Activated CD8-positive, alpha-beta memory T cell treated with anti-CD3 and anti-CD28 coated beads for 24 hours (primary cell): ENCODE measurements at regions not wholly inside any gene's neighbourhood (a gene's known extent, or its start where the extent isn't known, plus 50 kb on each side); places are given as distances from the start of the nearest gene placed in this dataset.

Experiments
- DNase-seq: peaks from one replicate; pipeline ENCODE4 v3.0.0-alpha.2; 2020

DNA sequence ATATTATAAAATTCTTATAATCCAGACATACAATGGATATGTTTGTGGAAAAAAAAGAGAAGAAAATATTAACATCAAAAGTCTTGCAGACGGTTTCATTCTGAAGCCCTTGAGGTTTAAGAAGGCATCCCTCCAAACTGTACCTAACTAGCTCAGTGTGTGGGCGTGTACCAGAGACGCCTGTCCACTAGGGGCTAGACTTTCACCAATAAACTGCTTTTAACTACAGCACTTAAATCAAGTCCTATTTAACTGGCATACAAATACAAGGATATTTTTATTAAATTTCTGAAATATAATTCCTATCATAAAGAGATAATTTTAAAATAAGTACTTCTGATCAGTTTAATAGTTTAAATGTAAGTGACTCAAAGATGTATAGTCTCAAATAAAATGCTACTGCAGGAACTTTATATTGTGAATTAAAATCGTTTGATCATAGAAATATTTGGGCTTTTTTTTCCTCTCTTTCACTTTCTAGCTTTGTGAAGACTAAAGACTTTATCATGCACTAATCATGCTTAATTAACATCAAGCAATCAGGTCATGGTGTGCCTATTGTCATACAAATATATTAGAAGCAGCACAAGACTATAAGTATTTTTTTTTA lies 437.7 kb downstream of the SATB2 start:
- no peak for DNase-seq

DNA sequence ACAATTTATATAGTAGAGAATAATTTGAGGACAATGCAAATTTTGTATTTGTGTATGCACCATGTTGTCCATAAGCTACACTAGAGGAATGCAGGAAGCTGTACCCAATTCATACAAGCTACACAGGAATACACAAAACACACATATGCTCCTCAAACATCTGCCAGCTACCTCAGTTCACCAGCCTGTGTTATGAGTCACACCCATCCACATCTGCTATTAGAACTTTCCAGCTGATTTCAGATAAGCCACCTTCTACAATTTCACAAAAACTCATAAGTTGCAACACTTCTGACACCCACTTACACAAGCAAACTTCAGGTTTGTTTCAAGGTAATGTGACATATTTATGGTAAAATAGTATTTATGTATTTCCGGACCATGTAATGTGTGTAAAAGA lies 438.9 kb downstream of the SATB2 start:
- DNase-seq = no peak

GRCh38 chr2:199015072-199015471 lies 442.7 kb downstream of the SATB2 start:
- DNase-seq = no peak

- no peak for DNase-seq
Measured at GRCh38 chr2:199014226-199014625, 443.5 kb downstream of the SATB2 start.

- DNase-seq = no peak
Measured at GRCh38 chr2:199011908-199012307, 445.8 kb downstream of the SATB2 start.

GRCh38 chr2:198994678-198995077 lies 463.1 kb downstream of the SATB2 start:
- DNase-seq = no peak

DNA sequence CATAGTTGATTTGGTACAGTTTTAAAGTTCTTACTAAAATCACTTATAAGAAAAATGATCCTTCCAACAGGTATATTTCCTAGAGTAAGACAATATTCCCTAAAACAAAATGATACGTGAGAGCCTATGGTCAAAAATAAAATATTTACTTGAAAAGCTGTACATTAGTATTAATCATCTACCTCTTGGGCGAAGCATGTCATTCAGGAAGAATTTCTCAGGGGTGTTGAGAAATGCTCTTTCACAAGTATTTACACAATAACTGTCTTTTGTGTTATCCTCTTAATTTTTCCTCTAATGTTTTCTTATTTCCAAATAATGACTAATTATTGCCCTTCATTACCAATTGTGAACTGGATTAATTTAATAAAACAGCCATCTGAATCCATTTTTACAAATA lies 466.3 kb downstream of the SATB2 start:
- DNase-seq = no peak

DNA sequence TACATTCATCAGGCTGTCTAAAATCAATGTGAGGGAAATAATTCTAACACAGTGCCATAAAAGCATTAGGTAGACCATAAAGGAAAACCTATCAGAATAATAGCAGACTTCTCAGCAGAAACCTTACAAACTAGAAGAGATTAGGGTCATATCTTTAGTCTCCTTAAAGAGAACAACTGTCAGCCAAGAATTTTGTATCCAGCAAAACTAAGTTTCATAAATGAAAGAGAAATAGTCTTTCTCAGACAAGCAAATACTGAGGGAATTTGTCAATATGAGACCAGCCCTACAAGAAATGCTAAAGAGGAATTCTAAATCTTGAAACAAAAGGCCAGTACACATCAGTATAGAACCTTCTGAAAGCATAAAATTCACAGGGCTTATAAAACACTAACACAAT lies 482.0 kb downstream of the SATB2 start:
- DNase-seq = no peak

DNA sequence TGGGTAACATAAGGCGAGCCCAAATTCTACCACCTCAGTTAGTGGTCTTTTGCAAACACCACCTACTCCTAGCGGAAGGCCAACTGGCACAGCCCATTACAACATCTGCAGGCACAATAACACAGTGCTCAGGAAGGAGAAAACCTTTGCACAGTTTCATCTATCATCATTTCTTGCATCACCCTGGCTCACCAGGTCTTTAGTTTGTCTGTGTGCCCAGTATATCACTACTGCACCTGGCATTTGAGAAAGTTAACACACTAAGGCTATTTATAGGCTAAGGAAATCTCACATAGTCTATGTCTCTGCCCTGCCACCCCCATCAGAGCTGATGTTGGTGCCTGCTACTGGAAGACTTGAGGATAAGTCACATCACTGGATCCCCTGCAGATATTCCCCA lies 484.0 kb downstream of the SATB2 start:
- no peak for DNase-seq

DNA sequence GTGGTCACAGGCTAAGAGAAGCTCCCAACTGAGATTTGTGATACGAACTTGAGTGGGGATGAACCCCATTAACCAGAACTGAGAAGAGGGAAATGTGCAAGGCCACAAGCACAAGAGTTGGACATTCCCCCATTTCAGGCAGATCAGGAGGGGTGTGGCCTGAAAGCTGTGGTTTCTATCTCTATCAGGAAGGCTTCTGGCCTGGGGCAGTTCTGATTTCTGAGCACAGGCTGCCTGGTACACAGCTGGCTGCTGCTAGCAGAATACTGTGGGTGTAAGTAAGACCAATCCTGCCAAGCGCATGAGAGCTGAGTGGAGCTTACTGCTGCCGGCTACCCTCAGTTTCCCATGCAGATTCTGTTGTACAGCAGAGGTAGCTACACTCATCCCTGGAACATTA lies 484.6 kb downstream of the SATB2 start:
- no peak for DNase-seq

GRCh38 chr2:198968545-198968944 lies 489.2 kb downstream of the SATB2 start:
- no peak for DNase-seq

DNA sequence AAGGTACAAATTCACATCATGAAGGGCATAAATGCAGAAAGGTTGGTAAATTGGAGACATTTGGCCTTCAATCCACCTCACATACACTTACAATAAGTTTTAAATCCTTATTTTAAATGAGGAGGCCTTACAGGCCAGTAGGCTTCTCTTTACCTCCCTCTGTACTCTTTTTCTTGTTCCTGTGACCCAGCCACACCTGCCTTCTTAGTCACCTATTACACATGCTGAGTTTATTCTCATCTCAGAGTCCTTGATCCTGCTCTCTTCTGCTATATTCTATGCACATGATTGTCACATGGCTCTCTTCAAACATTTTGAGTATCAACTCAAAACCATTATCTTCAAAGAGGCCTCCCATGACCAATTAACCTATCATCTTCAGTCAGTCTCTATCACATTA lies 491.5 kb downstream of the SATB2 start:
- DNase-seq = no peak

DNA sequence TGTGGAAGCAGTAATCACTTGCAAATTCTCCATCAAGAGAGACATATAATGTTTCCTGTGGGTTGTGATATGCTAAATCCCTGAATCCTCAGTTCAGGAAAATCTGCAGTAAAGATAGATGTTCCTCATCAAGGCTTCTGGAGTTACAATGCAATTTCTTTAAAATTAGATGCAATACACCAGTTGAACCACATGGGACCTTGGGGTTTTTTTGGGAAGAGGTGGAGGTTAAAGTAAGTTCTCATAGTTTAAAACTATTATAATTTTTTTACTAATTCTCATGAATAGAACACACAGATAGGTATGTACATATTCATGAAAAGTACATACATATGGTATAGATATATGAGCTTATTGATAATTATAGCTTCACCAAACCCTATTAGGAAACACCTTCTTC lies 496.2 kb downstream of the SATB2 start:
- DNase-seq = no peak

- DNase-seq = no peak
Measured at GRCh38 chr2:198957181-198957580, 500.6 kb downstream of the SATB2 start.

DNA sequence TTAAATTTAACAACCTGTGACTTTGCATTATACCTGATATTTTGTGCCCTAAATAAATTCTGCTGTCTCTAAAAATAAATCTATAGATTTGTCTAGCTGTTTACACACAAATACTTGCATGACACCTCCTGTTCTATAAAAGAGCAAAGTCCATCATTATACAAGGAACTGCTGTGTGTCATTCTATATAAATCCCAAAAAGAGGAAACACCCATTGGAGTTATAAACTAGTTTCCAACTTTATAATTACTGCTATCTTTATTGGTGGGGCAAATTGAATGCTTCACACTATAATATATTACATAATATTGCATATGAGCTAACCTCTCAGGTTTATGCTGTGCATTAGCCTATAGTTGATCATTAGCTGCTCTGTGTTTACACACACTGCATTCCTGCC lies 504.4 kb downstream of the SATB2 start:
- no peak for DNase-seq

GRCh38 chr2:198950803-198951202 lies 506.9 kb downstream of the SATB2 start:
- no peak for DNase-seq

DNA sequence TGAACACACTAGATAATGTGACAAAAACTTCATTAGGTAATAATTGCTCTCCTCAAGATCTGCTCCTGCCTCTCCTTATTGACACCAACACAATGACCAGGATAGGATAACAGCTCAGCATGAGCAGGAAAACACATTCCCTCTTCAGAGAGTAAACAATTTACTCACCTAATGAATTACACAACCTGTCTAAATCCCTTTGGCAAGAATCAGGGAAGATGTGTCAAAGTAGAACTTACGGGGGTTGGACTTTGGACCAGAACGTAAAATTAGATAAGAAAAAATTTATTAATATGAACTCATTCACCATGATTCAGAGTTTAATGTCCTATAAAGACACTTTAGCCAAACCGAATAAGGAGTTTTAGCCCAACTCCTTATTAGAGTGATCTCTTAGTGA lies 512.2 kb downstream of the SATB2 start:
- no peak for DNase-seq

DNA sequence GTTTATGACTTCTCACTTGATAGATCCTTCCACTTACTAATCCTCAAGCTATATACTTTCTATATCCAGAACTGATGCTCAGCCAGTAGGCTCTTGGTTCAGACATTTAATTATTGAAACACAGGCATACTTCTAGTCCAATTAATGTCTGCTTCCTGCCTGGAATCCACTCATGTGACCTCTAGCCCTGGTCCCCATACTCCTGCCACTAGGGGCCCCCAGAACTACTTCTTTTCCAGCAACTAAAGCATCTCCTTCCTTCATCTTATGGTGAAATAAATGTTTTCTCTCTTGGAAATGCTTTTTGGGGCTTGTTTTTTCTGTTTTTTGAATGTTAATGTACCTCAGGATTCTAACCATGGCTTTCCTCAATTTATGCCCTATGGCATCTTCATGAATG lies 527.6 kb downstream of the SATB2 start:
- no peak for DNase-seq

GRCh38 chr2:198928026-198928425 lies 529.7 kb downstream of the SATB2 start:
- no peak for DNase-seq

- no peak for DNase-seq
Measured at GRCh38 chr2:198917926-198918720, 539.6 kb downstream of the SATB2 start.

DNA sequence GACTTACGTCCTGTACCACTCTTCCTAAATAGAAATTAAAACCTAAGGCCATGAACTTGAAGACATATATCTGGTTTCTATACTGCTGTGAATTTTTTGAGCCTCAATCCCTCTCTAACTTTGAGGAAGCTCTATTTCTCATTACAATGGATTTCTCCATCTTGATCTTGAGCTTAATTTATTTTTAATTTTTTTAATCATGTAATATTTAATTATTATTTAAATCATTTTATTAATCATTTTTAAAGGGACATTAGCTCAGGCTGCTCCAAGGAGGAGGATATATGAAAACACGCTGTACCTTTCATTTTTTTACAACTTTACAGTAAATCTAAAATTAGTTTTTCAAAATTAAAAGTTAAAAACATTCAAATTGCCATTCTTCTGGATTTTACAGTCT lies 540.5 kb downstream of the SATB2 start:
- no peak for DNase-seq

GRCh38 chr2:198916548-198917080 lies 541.1 kb downstream of the SATB2 start:
- DNase-seq = no peak

DNA sequence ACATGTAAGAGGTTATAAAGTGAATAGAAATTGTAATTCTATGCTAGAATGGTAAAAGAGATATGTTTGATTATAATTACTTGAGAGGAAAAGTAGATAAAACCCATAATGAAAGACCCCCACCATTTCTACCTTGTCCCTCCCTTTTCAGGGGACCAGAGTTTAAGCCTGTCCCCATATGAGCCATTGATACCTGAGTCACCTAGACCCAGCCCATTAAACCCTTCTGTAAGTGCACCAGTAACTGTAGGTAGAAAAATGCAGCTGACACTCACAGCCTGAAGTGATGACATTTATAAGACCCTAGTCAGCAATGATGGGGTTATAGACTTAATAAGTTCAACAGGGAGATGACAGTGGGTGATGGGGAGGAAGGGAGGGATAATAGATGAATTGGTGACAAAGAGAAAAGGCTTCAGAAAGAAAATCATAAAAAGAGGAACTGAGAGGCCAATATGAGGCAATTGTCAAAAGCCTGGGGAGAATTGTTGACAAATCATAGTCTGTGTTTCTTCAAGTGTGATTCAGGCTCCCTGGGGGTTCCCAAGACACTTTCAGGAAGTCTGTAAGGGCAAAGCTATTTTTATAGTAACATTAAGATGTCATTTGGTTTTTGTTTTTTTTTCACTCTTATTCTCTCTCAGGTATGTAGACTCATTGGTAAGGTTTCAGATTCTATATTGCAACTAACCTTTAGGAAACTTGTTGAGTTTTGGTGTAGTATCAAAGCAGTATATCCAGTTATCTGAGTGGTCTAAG lies 544.2 kb downstream of the SATB2 start:
- no peak for DNase-seq
